Astrocyte (in vitro differentiated cells and primary cell): ENCODE measurements at regions not wholly inside any gene's neighbourhood (a gene's known extent, or its start where the extent isn't known, plus 50 kb on each side); places are given as distances from the start of the nearest gene placed in this dataset.

Source experiments
- DNase-seq: peaks from one replicate; pipeline ENCODE4 v3.0.0-alpha.2; 2010; ENCODE audit warnings: low read depth
- FAIRE-seq: peaks from 2 replicates; lab custom pipeline; 2011; peaks lifted over from hg19 to GRCh38; lab: Jason Lieb, UNC
- H2AFZ ChIP-seq: 2 replicates; pipeline ENCODE4 v1.6.0; 2012; ENCODE audit warnings: low read depth, low read length, inconsistent platforms
- H3K27ac ChIP-seq: 2 replicates; pipeline ENCODE4 v1.5.1; 2011; ENCODE audit warnings: low read depth, low read length, inconsistent platforms
- H3K27me3 ChIP-seq: 2 replicates; pipeline ENCODE4 v1.6.0; 2011; ENCODE audit warnings: low read length, inconsistent platforms; ENCODE audit not compliant: insufficient read depth
- H3K36me3 ChIP-seq: 2 replicates; pipeline ENCODE4 v1.5.1; 2011; ENCODE audit warnings: low read length, inconsistent platforms; ENCODE audit not compliant: insufficient read depth
- H3K4me1 ChIP-seq: 2 replicates; pipeline ENCODE4 v1.5.1; 2011; ENCODE audit warnings: low read length, inconsistent platforms; ENCODE audit not compliant: insufficient read depth
- H3K4me2 ChIP-seq: 2 replicates; pipeline ENCODE4 v1.6.0; 2012; ENCODE audit warnings: low read length, inconsistent platforms
- H3K4me3 ChIP-seq: 2 replicates; pipeline ENCODE4 v1.5.1; 2011; ENCODE audit warnings: low read depth, mild to moderate bottlenecking, low read length, inconsistent platforms; ENCODE audit not compliant: insufficient read depth
- H3K79me2 ChIP-seq: 2 replicates; pipeline ENCODE4 v1.6.0; 2012; ENCODE audit warnings: mild to moderate bottlenecking, low read length, inconsistent platforms; ENCODE audit not compliant: insufficient read depth
- H3K9ac ChIP-seq: 2 replicates; pipeline ENCODE4 v1.6.0; 2012; ENCODE audit warnings: mild to moderate bottlenecking, low read length, inconsistent platforms
- H3K9me3 ChIP-seq: 2 replicates; pipeline ENCODE4 v1.5.1; 2012; ENCODE audit warnings: low read depth, mild to moderate bottlenecking, low read length, inconsistent platforms; ENCODE audit not compliant: insufficient read depth
- H4K20me1 ChIP-seq: 2 replicates; pipeline ENCODE4 v1.6.0; 2012; ENCODE audit warnings: low read length, inconsistent platforms; ENCODE audit not compliant: insufficient read depth
- H3K27ac Mint-ChIP-seq: one replicate; pipeline ENCODE4 v1.8.0; 2021; ENCODE audit warnings: mild to moderate bottlenecking, mixed read lengths; ENCODE audit not compliant: unreplicated experiment
- H3K27me3 Mint-ChIP-seq: one replicate; pipeline ENCODE4 v1.8.0; 2021; ENCODE audit warnings: low read depth, mixed read lengths; ENCODE audit not compliant: unreplicated experiment
- H3K36me3 Mint-ChIP-seq: one replicate; pipeline ENCODE4 v1.8.0; 2021; ENCODE audit warnings: low read depth, mixed read lengths; ENCODE audit not compliant: unreplicated experiment
- H3K4me1 Mint-ChIP-seq: one replicate; pipeline ENCODE4 v1.8.0; 2021; ENCODE audit warnings: low read depth, mixed read lengths; ENCODE audit not compliant: unreplicated experiment
- H3K4me3 Mint-ChIP-seq: one replicate; pipeline ENCODE4 v1.8.0; 2021; ENCODE audit warnings: mild to moderate bottlenecking, moderate library complexity, mixed read lengths; ENCODE audit not compliant: unreplicated experiment
- H3K9me3 Mint-ChIP-seq: one replicate; pipeline ENCODE4 v1.8.0; 2021; ENCODE audit warnings: mild to moderate bottlenecking, mixed read lengths; ENCODE audit not compliant: unreplicated experiment
- EZH2 ChIP-seq: IDR thresholded peaks from 2 replicates; pipeline ENCODE4 v1.6.1; 2012; ENCODE audit warnings: mild to moderate bottlenecking, low read length, inconsistent platforms; ENCODE audit not compliant: insufficient read depth
- TF ChIP-seq, protein P1 (sequence below): IDR thresholded peaks from 2 replicates; pipeline ENCODE4 v1.5.1; 2011; ENCODE audit warnings: low read depth, mild to moderate bottlenecking, inconsistent platforms, low read length, moderate library complexity; ENCODE audit not compliant: insufficient read depth

DNA sequence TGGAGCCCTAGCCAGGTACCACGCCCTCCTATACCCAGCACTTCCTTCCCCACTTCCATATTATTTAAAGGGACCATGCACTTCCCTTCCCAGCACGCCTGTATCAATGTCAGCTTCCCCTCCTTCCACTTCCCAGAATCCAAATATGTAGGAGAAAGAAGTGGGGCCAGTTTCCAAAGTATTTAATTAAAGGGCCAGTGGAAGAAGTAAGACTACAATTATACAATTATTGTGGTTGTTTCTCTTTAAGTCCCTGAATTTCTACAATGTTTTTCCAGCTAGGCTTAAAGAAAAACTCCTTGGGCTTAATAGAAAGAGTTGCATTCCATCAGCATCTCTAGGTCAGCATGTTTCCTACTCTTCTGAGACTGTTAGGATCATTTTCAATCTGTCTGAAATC lies 515.8 kb downstream of the PREX1 start:
- Histone ChIP-seq H3K9ac (no peak overlapping the region), H3K79me2 (no peaks in the 10 kb centered on the region), H3K36me3 (no peaks in the 10 kb centered on the region), H3K27me3 (peaks cover 13% of the 10 kb centered on the region), H3K27ac (no peak overlapping the region), H3K9me3 (no peaks in the 10 kb centered on the region), H3K4me3 (no peak overlapping the region), H4K20me1 (no peaks in the 10 kb centered on the region), H2AFZ (no peak overlapping the region), H3K4me1 (no peaks in the 10 kb centered on the region), H3K4me2 (no peak overlapping the region)
- peaks cover 23% of the 10 kb centered on the region for H3K27me3 Mint-ChIP-seq
- no peaks in the 10 kb centered on the region for H3K36me3 Mint-ChIP-seq
- no peak overlapping the region for H3K27ac Mint-ChIP-seq
- no peaks in the 10 kb centered on the region for H3K4me1 Mint-ChIP-seq
- FAIRE-seq = no peak
- H3K9me3 Mint-ChIP-seq = peaks cover 3% of the 10 kb centered on the region
- H3K4me3 Mint-ChIP-seq = no peak overlapping the region
- no peak for DNase-seq
- TF ChIP-seq, protein P1, sequence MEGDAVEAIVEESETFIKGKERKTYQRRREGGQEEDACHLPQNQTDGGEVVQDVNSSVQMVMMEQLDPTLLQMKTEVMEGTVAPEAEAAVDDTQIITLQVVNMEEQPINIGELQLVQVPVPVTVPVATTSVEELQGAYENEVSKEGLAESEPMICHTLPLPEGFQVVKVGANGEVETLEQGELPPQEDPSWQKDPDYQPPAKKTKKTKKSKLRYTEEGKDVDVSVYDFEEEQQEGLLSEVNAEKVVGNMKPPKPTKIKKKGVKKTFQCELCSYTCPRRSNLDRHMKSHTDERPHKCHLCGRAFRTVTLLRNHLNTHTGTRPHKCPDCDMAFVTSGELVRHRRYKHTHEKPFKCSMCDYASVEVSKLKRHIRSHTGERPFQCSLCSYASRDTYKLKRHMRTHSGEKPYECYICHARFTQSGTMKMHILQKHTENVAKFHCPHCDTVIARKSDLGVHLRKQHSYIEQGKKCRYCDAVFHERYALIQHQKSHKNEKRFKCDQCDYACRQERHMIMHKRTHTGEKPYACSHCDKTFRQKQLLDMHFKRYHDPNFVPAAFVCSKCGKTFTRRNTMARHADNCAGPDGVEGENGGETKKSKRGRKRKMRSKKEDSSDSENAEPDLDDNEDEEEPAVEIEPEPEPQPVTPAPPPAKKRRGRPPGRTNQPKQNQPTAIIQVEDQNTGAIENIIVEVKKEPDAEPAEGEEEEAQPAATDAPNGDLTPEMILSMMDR = no peak
- TF ChIP-seq EZH2 = no peak

DNA sequence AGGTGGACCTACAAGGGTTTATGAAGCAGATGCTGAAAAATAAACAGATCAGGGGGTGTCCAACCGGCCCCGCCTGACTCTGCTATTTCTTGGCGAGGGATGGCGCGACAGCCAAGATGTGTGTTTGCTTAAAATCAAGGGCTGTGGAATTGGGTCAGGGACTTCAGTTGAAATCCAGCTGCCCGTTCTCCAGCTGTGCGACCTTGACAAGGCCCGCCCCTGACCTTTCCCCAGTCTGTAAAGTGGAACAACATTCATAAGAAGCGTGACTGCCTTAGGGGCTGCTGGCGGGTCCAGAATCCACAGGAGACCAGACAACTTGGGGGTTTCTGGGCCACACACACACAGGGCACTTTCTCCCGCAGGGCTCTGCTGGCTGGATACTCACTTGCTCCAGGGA lies 517.5 kb downstream of the PREX1 start:
- H3K27me3 Mint-ChIP-seq = peaks cover 27% of the 10 kb centered on the region
- FAIRE-seq = no peak
- no peak for DNase-seq

DNA sequence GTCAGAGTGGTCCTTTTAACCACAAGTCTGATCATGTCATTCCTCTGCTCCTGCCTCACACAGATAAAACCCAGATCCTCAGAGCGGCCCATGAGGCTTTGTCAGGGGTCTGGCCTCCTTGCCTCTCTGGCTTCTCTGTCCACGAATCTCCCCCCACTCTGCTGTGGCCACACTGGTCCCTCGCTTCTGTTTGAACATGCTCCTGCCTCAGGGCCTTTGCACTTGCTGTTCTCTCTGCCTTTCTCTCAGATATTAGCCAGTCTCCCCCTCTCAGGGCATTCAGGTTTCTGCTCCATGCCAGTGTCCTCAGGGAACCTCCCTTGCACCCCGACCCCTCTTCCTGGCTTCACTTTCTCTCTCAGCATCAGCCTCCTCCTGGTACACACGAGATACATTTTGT lies 518.5 kb downstream of the PREX1 start:
- Mint-ChIP-seq H3K27ac (no peak overlapping the region), H3K27me3 (peaks cover 24% of the 10 kb centered on the region), H3K36me3 (no peaks in the 10 kb centered on the region), H3K4me3 (no peak overlapping the region), H3K4me1 (no peaks in the 10 kb centered on the region), H3K9me3 (peaks cover 3% of the 10 kb centered on the region)
- H3K27ac ChIP-seq = no peak overlapping the region
- H3K4me1 ChIP-seq = no peaks in the 10 kb centered on the region
- no peak overlapping the region for H3K4me3 ChIP-seq
- no peaks in the 10 kb centered on the region for H3K79me2 ChIP-seq
- H3K36me3 ChIP-seq = no peaks in the 10 kb centered on the region
- H3K4me2 ChIP-seq = no peak overlapping the region
- H3K9me3 ChIP-seq = no peaks in the 10 kb centered on the region
- FAIRE-seq (no peak), DNase-seq (no peak)
- H3K9ac ChIP-seq = no peak overlapping the region
- no peak for TF ChIP-seq EZH2
- TF ChIP-seq, protein P1 = no peak
- H4K20me1 ChIP-seq = no peaks in the 10 kb centered on the region
- no peak overlapping the region for H2AFZ ChIP-seq
- H3K27me3 ChIP-seq = peaks cover 18% of the 10 kb centered on the region

More for the DNA sequence above, 517.5 kb downstream of the PREX1 start:
- Histone ChIP-seq H3K27me3 (peaks cover 14% of the 10 kb centered on the region), H3K4me3 (no peak overlapping the region), H3K4me2 (no peak overlapping the region), H3K9ac (no peak overlapping the region), H3K27ac (no peak overlapping the region), H3K36me3 (no peaks in the 10 kb centered on the region), H3K79me2 (no peaks in the 10 kb centered on the region), H4K20me1 (no peaks in the 10 kb centered on the region), H3K4me1 (no peaks in the 10 kb centered on the region), H2AFZ (no peak overlapping the region), H3K9me3 (no peaks in the 10 kb centered on the region)
- no peak overlapping the region for H3K27ac Mint-ChIP-seq
- H3K9me3 Mint-ChIP-seq = peaks cover 3% of the 10 kb centered on the region
- H3K4me3 Mint-ChIP-seq = no peak overlapping the region
- no peak for TF ChIP-seq EZH2
- TF ChIP-seq, protein P1 = no peak
- no peaks in the 10 kb centered on the region for H3K4me1 Mint-ChIP-seq
- H3K36me3 Mint-ChIP-seq = no peaks in the 10 kb centered on the region
